ENCODE measurements at regions not wholly inside any gene's neighbourhood (a gene's known extent, or its start where the extent isn't known, plus 50 kb on each side); places are given as distances from the start of the nearest gene placed in this dataset.
"Not testable (repeated sequence)": the region's sequence is repeated elsewhere in the genome, so short reads cannot be mapped to it uniquely, and the experiment has no call there.

GRCh38 chr3:20317616-20318015 is 131.6 kb upstream of the SGO1 start:
- no peak for DNase-seq

GRCh38 chr3:20316238-20316637 is 130.2 kb upstream of the SGO1 start:
- DNase-seq, result no peak

- no peak for DNase-seq
These were observed 124.6 kb upstream of the SGO1 start for GRCh38 chr3:20310629-20311028.

- no peak for DNase-seq
These were observed 121.4 kb upstream of the SGO1 start for GRCh38 chr3:20307383-20307782.

GRCh38 chr3:20305647-20306046 is 119.6 kb upstream of the SGO1 start:
- no peak for DNase-seq

- no peak for DNase-seq
These were observed 116.8 kb upstream of the SGO1 start for GRCh38 chr3:20302766-20303165.

GRCh38 chr3:20288050-20288449 is 102.0 kb upstream of the SGO1 start:
- DNase-seq, result no peak

GRCh38 chr3:20280257-20280656 is 94.3 kb upstream of the SGO1 start:
- DNase-seq, result no peak

- DNase-seq, result not testable (repeated sequence)
These were observed 80.0 kb upstream of the SGO1 start for GRCh38 chr3:20265977-20266376.

- DNase-seq, result no peak
These were observed 79.0 kb upstream of the SGO1 start for GRCh38 chr3:20264900-20265567.

GRCh38 chr3:20258371-20258770 is 72.4 kb upstream of the SGO1 start:
- no peak for DNase-seq

GRCh38 chr3:20256144-20256543 is 70.1 kb upstream of the SGO1 start:
- DNase-seq, result no peak

- DNase-seq, result no peak
These were observed 68.5 kb upstream of the SGO1 start for GRCh38 chr3:20254268-20255117.

- DNase-seq, result no peak
These were observed 64.8 kb upstream of the SGO1 start for GRCh38 chr3:20250786-20251185.

- no peak for DNase-seq
These were observed 64.3 kb upstream of the SGO1 start for GRCh38 chr3:20250314-20250713.

GRCh38 chr3:20246662-20247061 is 60.7 kb upstream of the SGO1 start:
- DNase-seq, result no peak

GRCh38 chr3:20245781-20246180 is 59.8 kb upstream of the SGO1 start:
- no peak for DNase-seq

- DNase-seq, result no peak
These were observed 54.3 kb upstream of the SGO1 start for GRCh38 chr3:20240154-20240883.

GRCh38 chr3:20238199-20238598 is 52.2 kb upstream of the SGO1 start:
- DNase-seq, result not testable (repeated sequence)

GRCh38 chr3:20236603-20237002 is 50.6 kb upstream of the SGO1 start:
- no peak for DNase-seq

Measured in CD4-positive, alpha-beta T cell treated with Interleukin-17A for 4 hours (primary cell).